ENCODE measurements at regions not wholly inside any gene's neighbourhood (a gene's known extent, or its start where the extent isn't known, plus 50 kb on each side); places are given as distances from the start of the nearest gene placed in this dataset.

- no peak for TF ChIP-seq CTCF (optimal IDR thresholded peaks at IDR 0.05 in 1 of 3, IDR thresholded peaks at IDR 0.05 in 1 of 3, conservative IDR thresholded peaks at IDR 0.05 in 1 of 3; ENCODE audit: extremely low read depth in 1 of 3, insufficient read depth in 2 of 3, low read length in 3 of 3)
- no peak for TF ChIP-seq EZH2 (IDR thresholded peaks at IDR 0.05; ENCODE audit: low read length)
Measured at GRCh38 chr4:43435291-43435690, 542.8 kb downstream of the GRXCR1 start.

Data from keratinocyte (primary cell).